ENCODE measurements at regions not wholly inside any gene's neighbourhood (a gene's known extent, or its start where the extent isn't known, plus 50 kb on each side); places are given as distances from the start of the nearest gene placed in this dataset.

- TF ChIP-seq CTCF (IDR thresholded peaks at IDR 0.05) (no peak), EZH2 (IDR thresholded peaks at IDR 0.05; ENCODE audit: borderline replicate concordance, insufficient read depth, low read depth, low read length, poor library complexity, severe bottlenecking) (no peak)
Observed at GRCh38 chr5:67431191-67431590, 234.6 kb upstream of the CD180 start.

Data from B cell (primary cell).